Vagina (tissue), 2 donors: ENCODE measurements at regions not wholly inside any gene's neighbourhood (a gene's known extent, or its start where the extent isn't known, plus 50 kb on each side); places are given as distances from the start of the nearest gene placed in this dataset.

Experiments used
- POLR2AphosphoS5 ChIP-seq, 2 donors: sonication (generic); formaldehyde crosslinking; IDR thresholded peaks; one replicate each; pipeline ENCODE4 v1.9.0; 2017; ENCODE audit warnings: antibody characterized with exemption in 2 of 2, mild to moderate bottlenecking in 2 of 2, low read depth in 1 of 2; ENCODE audit not compliant: insufficient read depth in 1 of 2
- TF ChIP-seq, protein P1 (sequence below), 3 experiments: fragments of 450-650 bp in 2 of 3; fragments of 200-600 bp in 1 of 3; sonication (generic) in 1 of 3; IDR thresholded peaks; one replicate each; pipeline ENCODE4 v1.5.1; 2017 to 2019; ENCODE audit warnings: antibody characterized with exemption in 3 of 3, mild to moderate bottlenecking in 2 of 3, moderate library complexity in 2 of 3

DNA sequence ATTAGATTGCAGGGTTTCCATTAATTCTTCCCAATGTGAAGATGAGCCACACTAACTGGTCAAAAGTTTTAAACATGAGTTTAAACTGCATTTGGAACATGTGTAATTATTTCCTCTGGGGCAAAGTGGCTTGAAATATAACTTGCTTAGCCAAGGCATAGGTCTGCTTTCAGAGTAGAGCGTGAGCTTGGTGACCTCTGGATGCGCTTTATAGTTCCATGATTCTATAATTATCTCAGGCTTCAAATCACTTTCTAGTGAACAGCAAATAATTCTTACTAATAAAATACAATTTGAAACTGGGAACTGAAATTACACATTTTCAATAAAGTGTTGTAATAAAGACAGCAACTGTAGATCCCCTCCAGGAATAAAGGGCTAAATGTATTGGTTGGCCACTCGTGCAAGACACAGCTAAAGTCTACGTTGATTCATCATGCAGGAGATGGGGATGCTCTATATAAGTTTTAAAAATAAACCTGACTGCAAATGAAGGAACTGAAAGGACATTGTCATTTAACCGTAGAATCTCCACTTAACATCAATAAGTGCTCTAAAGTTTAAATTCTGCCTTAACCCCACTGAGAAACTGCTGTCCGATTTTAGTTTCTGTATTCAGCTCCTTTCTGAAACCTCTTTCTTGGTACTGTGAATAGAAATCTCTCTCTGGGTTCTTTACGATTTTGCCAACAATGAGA, 460.0 kb downstream of the PSAT1 start:
- TF ChIP-seq, protein P1, sequence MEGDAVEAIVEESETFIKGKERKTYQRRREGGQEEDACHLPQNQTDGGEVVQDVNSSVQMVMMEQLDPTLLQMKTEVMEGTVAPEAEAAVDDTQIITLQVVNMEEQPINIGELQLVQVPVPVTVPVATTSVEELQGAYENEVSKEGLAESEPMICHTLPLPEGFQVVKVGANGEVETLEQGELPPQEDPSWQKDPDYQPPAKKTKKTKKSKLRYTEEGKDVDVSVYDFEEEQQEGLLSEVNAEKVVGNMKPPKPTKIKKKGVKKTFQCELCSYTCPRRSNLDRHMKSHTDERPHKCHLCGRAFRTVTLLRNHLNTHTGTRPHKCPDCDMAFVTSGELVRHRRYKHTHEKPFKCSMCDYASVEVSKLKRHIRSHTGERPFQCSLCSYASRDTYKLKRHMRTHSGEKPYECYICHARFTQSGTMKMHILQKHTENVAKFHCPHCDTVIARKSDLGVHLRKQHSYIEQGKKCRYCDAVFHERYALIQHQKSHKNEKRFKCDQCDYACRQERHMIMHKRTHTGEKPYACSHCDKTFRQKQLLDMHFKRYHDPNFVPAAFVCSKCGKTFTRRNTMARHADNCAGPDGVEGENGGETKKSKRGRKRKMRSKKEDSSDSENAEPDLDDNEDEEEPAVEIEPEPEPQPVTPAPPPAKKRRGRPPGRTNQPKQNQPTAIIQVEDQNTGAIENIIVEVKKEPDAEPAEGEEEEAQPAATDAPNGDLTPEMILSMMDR (IDR thresholded peaks at IDR 0.05) = no peak
- no peak for TF ChIP-seq POLR2AphosphoS5 (IDR thresholded peaks at IDR 0.05; ENCODE audit: insufficient read depth in 1 of 2, low read depth in 1 of 2)
